ENCODE measurements at regions not wholly inside any gene's neighbourhood (a gene's known extent, or its start where the extent isn't known, plus 50 kb on each side); places are given as distances from the start of the nearest gene placed in this dataset.

DNA sequence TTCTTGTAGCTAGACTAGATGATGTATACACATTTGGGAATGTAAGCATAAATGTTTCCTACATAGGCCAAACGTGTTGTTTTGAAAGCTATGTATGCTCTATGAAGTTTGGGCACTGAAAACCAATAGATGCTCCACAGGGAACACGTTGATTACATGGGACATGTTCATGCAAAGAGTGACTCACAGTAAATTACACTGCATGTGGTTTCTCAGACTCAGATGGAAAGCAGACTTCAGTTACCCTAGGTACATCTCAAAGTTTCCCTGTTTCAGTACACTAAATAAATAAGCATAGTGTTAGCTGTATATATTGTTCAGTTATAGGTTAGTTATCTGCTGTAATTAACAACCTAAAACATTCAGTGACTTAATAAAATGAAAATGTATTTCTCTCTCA lies 301.9 kb upstream of the RUNX1 start:
- TF ChIP-seq, protein P1, sequence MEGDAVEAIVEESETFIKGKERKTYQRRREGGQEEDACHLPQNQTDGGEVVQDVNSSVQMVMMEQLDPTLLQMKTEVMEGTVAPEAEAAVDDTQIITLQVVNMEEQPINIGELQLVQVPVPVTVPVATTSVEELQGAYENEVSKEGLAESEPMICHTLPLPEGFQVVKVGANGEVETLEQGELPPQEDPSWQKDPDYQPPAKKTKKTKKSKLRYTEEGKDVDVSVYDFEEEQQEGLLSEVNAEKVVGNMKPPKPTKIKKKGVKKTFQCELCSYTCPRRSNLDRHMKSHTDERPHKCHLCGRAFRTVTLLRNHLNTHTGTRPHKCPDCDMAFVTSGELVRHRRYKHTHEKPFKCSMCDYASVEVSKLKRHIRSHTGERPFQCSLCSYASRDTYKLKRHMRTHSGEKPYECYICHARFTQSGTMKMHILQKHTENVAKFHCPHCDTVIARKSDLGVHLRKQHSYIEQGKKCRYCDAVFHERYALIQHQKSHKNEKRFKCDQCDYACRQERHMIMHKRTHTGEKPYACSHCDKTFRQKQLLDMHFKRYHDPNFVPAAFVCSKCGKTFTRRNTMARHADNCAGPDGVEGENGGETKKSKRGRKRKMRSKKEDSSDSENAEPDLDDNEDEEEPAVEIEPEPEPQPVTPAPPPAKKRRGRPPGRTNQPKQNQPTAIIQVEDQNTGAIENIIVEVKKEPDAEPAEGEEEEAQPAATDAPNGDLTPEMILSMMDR (IDR thresholded peaks at IDR 0.05; ENCODE audit: low read depth, low read length) = no peak

DNA sequence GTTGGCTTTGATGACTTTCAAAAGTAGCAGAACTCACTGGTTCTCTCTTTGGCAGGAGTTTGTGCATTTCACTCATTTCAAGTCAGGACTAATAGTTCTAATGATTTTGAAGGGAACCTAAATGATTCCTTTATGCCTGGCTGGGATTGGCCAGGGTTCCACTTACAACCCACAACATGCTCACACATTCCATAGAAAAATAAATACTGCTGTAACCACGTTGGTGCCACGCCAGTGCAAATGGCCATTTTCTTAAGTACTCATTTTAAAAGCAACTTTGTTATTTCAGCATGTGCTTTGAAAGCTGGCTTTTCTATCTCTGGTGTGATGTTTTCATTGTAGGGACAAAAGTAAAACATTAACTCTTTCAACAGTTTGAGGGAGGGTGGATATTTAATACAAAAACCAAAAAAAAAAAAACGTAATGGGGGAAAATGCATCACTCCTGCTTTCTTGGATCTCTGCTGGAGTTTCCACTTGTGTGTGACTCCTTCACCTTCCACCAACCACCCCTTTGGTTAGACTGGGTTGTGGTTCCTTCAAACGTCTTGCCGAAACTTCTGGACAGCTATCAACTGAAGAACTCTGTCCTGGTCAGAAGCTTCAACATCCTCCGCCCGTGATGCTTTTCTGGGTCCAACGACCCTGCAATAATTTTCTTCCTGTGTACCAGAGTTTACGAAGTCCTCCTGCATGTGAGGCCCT lies 300.4 kb upstream of the RUNX1 start:
- DNase-seq (ENCODE audit: extremely low read depth, low read depth) = peak; percentile 27
- TF ChIP-seq, protein P1 (IDR thresholded peaks at IDR 0.05; ENCODE audit: low read depth, low read length) = no peak

More for the DNA sequence above, 301.9 kb upstream of the RUNX1 start:
- DNase-seq (ENCODE audit: extremely low read depth, low read depth) = no peak

DNA sequence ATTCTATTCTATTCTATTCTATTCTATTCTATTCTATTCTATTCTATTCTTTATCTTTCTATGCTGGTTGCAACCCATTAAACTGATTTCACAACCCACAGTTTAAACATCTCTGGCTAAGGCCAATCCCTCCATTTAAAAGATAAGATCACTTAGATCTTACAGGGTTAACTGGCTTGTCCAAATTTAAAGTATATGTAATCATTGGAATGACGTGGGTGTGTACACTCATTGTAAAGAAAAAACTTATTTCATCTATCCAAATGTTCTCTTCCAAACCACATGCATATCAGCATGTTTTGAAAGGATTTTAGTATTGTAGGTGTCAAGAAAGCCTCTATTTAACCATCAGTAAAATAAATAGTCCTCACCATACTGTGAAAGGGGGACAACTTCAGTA lies 299.6 kb upstream of the RUNX1 start:
- DNase-seq (ENCODE audit: extremely low read depth, low read depth) = no peak
- TF ChIP-seq, protein P1 (IDR thresholded peaks at IDR 0.05; ENCODE audit: low read depth, low read length) = no peak

DNA sequence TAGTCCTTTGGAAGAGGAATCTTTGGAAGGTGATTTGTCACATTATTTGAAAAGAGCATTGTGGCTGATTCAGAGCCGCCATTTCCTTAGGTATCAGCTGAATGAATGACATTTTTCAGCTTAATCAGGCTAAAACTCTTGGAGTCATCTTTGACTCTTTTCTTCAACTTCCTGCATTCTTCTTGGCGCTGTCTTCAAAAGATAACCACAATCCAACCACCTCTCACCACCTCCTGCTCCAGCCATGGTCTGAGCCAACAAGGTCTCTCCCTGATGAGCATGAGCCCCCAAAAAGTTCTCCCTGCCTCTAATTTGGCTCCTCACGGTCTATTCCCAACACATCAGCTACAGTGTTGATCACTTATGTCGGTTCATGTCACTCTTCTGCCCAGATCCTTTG lies 297.6 kb upstream of the RUNX1 start:
- TF ChIP-seq, protein P1 (IDR thresholded peaks at IDR 0.05; ENCODE audit: low read depth, low read length) = no peak
- DNase-seq (ENCODE audit: extremely low read depth, low read depth) = no peak

DNA sequence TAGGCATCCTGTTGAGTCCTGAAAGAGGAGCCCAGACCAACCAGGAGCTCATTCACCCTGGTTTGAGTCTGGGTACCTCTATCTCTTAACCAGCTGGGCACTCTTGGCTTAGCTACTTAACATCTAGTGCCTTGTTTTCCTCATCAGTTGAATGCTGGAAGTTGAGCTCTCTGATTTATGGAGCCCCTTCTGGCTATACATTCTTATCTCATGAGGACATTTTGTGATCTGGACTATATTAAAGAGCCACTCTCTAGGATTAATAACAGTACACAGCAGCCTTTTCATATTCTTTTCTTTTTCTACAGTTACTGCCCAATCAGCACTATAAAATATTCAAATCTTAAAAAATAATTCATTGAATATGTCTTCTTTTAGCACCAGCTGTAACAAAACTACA lies 296.9 kb upstream of the RUNX1 start:
- DNase-seq (ENCODE audit: extremely low read depth, low read depth) = no peak
- TF ChIP-seq, protein P1 (IDR thresholded peaks at IDR 0.05; ENCODE audit: low read depth, low read length) = no peak

DNA sequence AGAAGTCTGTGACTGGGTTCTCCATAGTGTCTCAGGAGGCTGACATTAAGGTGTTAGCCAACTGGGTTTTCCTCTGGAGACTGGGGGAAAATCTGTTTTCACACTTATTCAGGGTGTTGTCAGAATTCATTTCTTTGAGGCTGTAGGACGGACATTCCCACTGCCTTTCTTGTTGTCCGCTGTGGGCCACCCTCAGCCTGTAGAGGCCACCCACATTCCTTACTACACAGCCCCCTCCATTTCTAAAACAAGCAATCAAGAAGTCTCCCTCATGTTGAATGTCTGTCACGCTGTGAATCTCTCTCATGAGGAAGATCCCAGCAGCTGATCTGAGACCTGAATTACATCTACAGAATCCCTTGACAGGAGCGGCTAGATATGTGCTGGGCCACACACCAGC lies 295.5 kb upstream of the RUNX1 start:
- TF ChIP-seq, protein P1 (IDR thresholded peaks at IDR 0.05; ENCODE audit: low read depth, low read length) = no peak
- no peak for DNase-seq (ENCODE audit: extremely low read depth, low read depth)

DNA sequence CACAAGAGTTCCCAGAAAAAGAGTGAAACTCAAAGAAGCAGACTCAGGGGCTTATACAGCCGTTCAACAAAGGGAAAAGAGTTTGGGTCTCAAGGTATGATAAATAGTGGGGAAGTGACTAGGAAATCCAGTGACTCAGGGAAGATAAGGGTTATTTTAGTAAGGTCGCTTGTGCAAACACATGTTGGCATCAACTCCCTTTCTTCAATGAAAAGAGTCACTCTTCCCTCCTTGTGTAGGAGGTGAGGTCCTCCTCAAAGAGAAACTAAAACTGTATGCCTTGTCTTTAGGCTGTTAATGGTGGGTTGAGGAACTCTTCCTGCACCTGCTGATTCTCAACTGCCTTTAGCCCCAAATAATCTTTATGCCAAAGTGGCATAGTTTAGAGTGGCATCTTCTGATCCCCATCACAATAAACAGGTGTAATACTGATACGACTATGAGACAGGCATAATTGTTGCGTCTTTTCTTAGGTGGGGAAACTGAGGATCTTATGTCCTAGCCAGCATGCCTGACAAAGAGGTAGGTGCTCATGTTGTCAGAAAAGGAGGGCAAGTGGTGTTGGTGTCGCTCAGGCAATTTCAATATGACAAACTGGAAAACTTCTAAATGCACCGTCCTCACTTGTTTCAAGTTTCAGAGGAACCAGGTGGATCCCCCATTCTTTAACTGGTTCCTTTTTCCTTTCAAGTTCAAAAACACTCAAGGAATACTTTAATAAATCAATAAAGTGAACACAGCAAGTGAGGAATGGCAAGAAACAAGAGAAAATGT lies 294.1 kb upstream of the RUNX1 start:
- DNase-seq (ENCODE audit: extremely low read depth, low read depth) = no peak
- TF ChIP-seq, protein P1 (IDR thresholded peaks at IDR 0.05; ENCODE audit: low read depth, low read length) = no peak

All from AG09319 (cell line).